ENCODE measurements at regions not wholly inside any gene's neighbourhood (a gene's known extent, or its start where the extent isn't known, plus 50 kb on each side); places are given as distances from the start of the nearest gene placed in this dataset.

DNA sequence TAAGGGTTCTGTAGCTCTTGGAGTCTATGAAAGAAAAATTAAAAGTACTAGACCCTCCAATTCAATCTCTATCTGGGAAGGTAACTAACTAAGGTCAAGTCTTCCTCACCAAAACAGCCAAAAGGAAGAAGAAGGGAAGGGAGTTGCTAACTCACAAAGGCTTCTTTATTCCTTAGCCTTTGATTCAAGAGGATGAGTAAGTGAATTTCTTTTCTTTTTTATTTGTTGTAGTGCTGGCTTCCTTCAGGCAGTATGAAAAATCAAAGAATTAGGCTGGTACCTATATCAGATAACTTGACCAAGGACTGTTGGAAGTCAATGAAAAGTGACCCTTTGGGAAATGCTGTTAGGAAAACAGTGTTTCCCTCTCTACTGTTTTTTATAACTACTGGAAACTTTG lies 144.4 kb upstream of the NRIP1 start:
- no peak for TF ChIP-seq POLR2A (IDR thresholded peaks at IDR 0.05; ENCODE audit: low read depth, low read length)
- TF ChIP-seq MAZ (IDR thresholded peaks at IDR 0.05; ENCODE audit: borderline replicate concordance, low read depth, low read length) = no peak
- TF ChIP-seq, protein P1, sequence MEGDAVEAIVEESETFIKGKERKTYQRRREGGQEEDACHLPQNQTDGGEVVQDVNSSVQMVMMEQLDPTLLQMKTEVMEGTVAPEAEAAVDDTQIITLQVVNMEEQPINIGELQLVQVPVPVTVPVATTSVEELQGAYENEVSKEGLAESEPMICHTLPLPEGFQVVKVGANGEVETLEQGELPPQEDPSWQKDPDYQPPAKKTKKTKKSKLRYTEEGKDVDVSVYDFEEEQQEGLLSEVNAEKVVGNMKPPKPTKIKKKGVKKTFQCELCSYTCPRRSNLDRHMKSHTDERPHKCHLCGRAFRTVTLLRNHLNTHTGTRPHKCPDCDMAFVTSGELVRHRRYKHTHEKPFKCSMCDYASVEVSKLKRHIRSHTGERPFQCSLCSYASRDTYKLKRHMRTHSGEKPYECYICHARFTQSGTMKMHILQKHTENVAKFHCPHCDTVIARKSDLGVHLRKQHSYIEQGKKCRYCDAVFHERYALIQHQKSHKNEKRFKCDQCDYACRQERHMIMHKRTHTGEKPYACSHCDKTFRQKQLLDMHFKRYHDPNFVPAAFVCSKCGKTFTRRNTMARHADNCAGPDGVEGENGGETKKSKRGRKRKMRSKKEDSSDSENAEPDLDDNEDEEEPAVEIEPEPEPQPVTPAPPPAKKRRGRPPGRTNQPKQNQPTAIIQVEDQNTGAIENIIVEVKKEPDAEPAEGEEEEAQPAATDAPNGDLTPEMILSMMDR (conservative IDR thresholded peaks at IDR 0.05; ENCODE audit: low read depth, low read length) = no peak
- TF ChIP-seq RAD21 (IDR thresholded peaks at IDR 0.05; ENCODE audit: low read length) = no peak
- no peak for TF ChIP-seq USF2 (IDR thresholded peaks at IDR 0.05; ENCODE audit: low read depth, low read length)
- TF ChIP-seq FOS (IDR thresholded peaks at IDR 0.05; ENCODE audit: low read depth, low read length) = no peak

Data from IMR-90 (cell line).